ENCODE measurements at regions not wholly inside any gene's neighbourhood (a gene's known extent, or its start where the extent isn't known, plus 50 kb on each side); places are given as distances from the start of the nearest gene placed in this dataset.
"Not testable (repeated sequence)": the region's sequence is repeated elsewhere in the genome, so short reads cannot be mapped to it uniquely, and the experiment has no call there.

- not testable (repeated sequence) for H3K9me3 Mint-ChIP-seq, H3K4me3 Mint-ChIP-seq, ATAC-seq
Measured at GRCh38 chr2:91851689-91852420, 3019.4 kb upstream of the TEKT4 start.

GRCh38 chr2:91856971-91857370, 3014.3 kb upstream of the TEKT4 start:
- ATAC-seq; DNase-seq (ENCODE audit: low spot score); H3K4me3 Mint-ChIP-seq; H3K36me3 Mint-ChIP-seq; H3K27me3 Mint-ChIP-seq; H3K27ac Mint-ChIP-seq; H3K4me1 Mint-ChIP-seq (ENCODE audit: low read depth in 2 of 2); H3K9me3 Mint-ChIP-seq: not testable (repeated sequence)

More at GRCh38 chr2:91851689-91852420, 3019.4 kb upstream of the TEKT4 start:
- H3K27ac Mint-ChIP-seq; DNase-seq (ENCODE audit: low spot score); H3K36me3 Mint-ChIP-seq; H3K27me3 Mint-ChIP-seq; H3K4me1 Mint-ChIP-seq (ENCODE audit: low read depth in 2 of 2): not testable (repeated sequence)

GRCh38 chr2:91857711-91858110, 3013.5 kb upstream of the TEKT4 start:
- not testable (repeated sequence) for DNase-seq (ENCODE audit: low spot score); H3K4me3 Mint-ChIP-seq; ATAC-seq; H3K4me1 Mint-ChIP-seq (ENCODE audit: low read depth in 2 of 2); H3K36me3 Mint-ChIP-seq; H3K27me3 Mint-ChIP-seq; H3K27ac Mint-ChIP-seq; H3K9me3 Mint-ChIP-seq

- H3K9me3 Mint-ChIP-seq; H3K4me3 Mint-ChIP-seq; DNase-seq (ENCODE audit: low spot score); H3K27ac Mint-ChIP-seq; ATAC-seq; H3K27me3 Mint-ChIP-seq; H3K36me3 Mint-ChIP-seq; H3K4me1 Mint-ChIP-seq (ENCODE audit: low read depth in 2 of 2): not testable (repeated sequence)
Measured at GRCh38 chr2:91871716-91872115, 2999.5 kb upstream of the TEKT4 start.

- ATAC-seq; H3K4me1 Mint-ChIP-seq (ENCODE audit: low read depth in 2 of 2); H3K36me3 Mint-ChIP-seq; H3K27ac Mint-ChIP-seq; H3K4me3 Mint-ChIP-seq; H3K9me3 Mint-ChIP-seq; DNase-seq (ENCODE audit: low spot score); H3K27me3 Mint-ChIP-seq: not testable (repeated sequence)
Measured at GRCh38 chr2:91873416-91873815, 2997.8 kb upstream of the TEKT4 start.

- not testable (repeated sequence) for H3K27ac Mint-ChIP-seq; H3K4me1 Mint-ChIP-seq (ENCODE audit: low read depth in 2 of 2); ATAC-seq; H3K4me3 Mint-ChIP-seq; DNase-seq (ENCODE audit: low spot score); H3K9me3 Mint-ChIP-seq; H3K36me3 Mint-ChIP-seq; H3K27me3 Mint-ChIP-seq
Measured at GRCh38 chr2:91877658-91878210, 2993.5 kb upstream of the TEKT4 start.

GRCh38 chr2:91895091-91895490, 2976.1 kb upstream of the TEKT4 start:
- DNase-seq (ENCODE audit: low spot score); H3K36me3 Mint-ChIP-seq; H3K4me1 Mint-ChIP-seq (ENCODE audit: low read depth in 2 of 2); H3K27me3 Mint-ChIP-seq; H3K9me3 Mint-ChIP-seq; H3K4me3 Mint-ChIP-seq; ATAC-seq; H3K27ac Mint-ChIP-seq: not testable (repeated sequence)

GRCh38 chr2:91917602-91918001, 2953.6 kb upstream of the TEKT4 start:
- not testable (repeated sequence) for H3K27ac Mint-ChIP-seq; H3K4me3 Mint-ChIP-seq; DNase-seq (ENCODE audit: low spot score); H3K4me1 Mint-ChIP-seq (ENCODE audit: low read depth in 2 of 2); H3K27me3 Mint-ChIP-seq; ATAC-seq
- H3K36me3 Mint-ChIP-seq: peaks cover 14% of the 10 kb centered on the region
- peaks cover 15% of the 10 kb centered on the region for H3K9me3 Mint-ChIP-seq

Measured in natural killer cell treated with Interleukin-12 subunit alpha and Interleukin-12 subunit beta and Interleukin-15 and Interleukin-18, amount 100 ng/mL, for 72 hours (primary cell).